ENCODE measurements at regions not wholly inside any gene's neighbourhood (a gene's known extent, or its start where the extent isn't known, plus 50 kb on each side); places are given as distances from the start of the nearest gene placed in this dataset.
A peak's percentile ranks its signal among the peaks of the same experiment; 100 is the strongest.

DNA sequence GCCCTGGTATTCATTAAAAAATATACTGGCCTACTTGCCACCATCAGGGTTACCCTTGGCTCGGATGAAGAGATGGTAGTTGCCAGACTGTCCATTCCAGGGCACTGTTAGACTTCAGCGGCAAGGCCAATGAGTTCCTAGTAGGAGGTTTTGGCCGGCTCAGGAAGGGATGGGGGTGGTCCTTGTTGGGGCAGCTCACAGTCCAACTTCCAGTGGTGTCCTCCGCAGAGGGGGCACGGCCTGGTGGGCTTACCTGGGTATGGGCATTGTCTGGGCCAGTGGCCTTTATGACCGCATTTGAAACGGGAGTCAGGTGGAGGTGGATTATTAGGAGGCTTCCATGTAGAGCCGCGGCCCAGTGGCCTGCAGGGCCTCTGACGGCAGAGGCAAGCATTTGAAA lies 139.1 kb upstream of the ETV3 start:
- Histone ChIP-seq H3K4me2 (ENCODE audit: unreplicated experiment) (no peak overlapping the region), H3K9me3 (ENCODE audit: low read depth) (no peaks in the 10 kb centered on the region), H3K4me1 (ENCODE audit: insufficient read depth) (no peaks in the 10 kb centered on the region), H3K36me3 (ENCODE audit: low read depth) (no peaks in the 10 kb centered on the region), H3F3A (ENCODE audit: insufficient read depth) (no peaks in the 10 kb centered on the region), H3K27ac (no peak overlapping the region), H4K20me1 (ENCODE audit: insufficient read depth) (no peaks in the 10 kb centered on the region), H3K9me2 (ENCODE audit: insufficient read depth) (no peaks in the 10 kb centered on the region), H3K4me3 (no peak overlapping the region), H2AFZ (no peak overlapping the region), H3K27me3 (replicated peaks; ENCODE audit: insufficient read depth) (peaks cover 25% of the 10 kb centered on the region), H3K9ac (no peak overlapping the region), H3K79me2 (ENCODE audit: insufficient read depth) (no peaks in the 10 kb centered on the region)
- no peak for DNase-seq
- TF ChIP-seq EZH2 (IDR thresholded peaks at IDR 0.05; ENCODE audit: insufficient read depth, poor library complexity, severe bottlenecking): no peak
- TF ChIP-seq EZH2phosphoT487 (IDR thresholded peaks at IDR 0.05; ENCODE audit: insufficient read depth, low read depth): no peak
- WGBS, 2 experiments (ENCODE audit: low coverage in 1 of 2, low lambda C conversion rate in 2 of 2, missing lambda C conversion rate in 2 of 2): 48 to 54% methylated on average over 10 of the region's 10 CpGs
- in situ Hi-C loops (cut with MboI): no loop called here

- peaks cover 22% of the 10 kb centered on the region for H3K27me3 ChIP-seq (replicated peaks; ENCODE audit: insufficient read depth)
- peak; percentile 61 for DNase-seq
- H3K36me3 ChIP-seq (ENCODE audit: low read depth): no peaks in the 10 kb centered on the region
- no peaks in the 10 kb centered on the region for H3F3A ChIP-seq (ENCODE audit: insufficient read depth)
- H3K4me3 ChIP-seq: no peak overlapping the region
- no peaks in the 10 kb centered on the region for H4K20me1 ChIP-seq (ENCODE audit: insufficient read depth)
- no peak overlapping the region for H2AFZ ChIP-seq
- no peaks in the 10 kb centered on the region for H3K9me3 ChIP-seq (ENCODE audit: low read depth)
- in situ Hi-C loops (cut with MboI): no loop called here
- H3K9ac ChIP-seq: no peak overlapping the region
- H3K9me2 ChIP-seq (ENCODE audit: insufficient read depth): no peaks in the 10 kb centered on the region
- no peaks in the 10 kb centered on the region for H3K4me1 ChIP-seq (ENCODE audit: insufficient read depth)
- H3K27ac ChIP-seq: no peak overlapping the region
- TF ChIP-seq EZH2 (IDR thresholded peaks at IDR 0.05; ENCODE audit: insufficient read depth, poor library complexity, severe bottlenecking): no peak
- no peak for TF ChIP-seq EZH2phosphoT487 (IDR thresholded peaks at IDR 0.05; ENCODE audit: insufficient read depth, low read depth)
- no peaks in the 10 kb centered on the region for H3K79me2 ChIP-seq (ENCODE audit: insufficient read depth)
- H3K4me2 ChIP-seq (ENCODE audit: unreplicated experiment): no peak overlapping the region
- WGBS, 2 experiments (ENCODE audit: low coverage in 1 of 2, low lambda C conversion rate in 2 of 2, missing lambda C conversion rate in 2 of 2): 34 to 35% methylated on average over 8 of the region's 8 CpGs
Measured at GRCh38 chr1:157274698-157275534, 136.7 kb upstream of the ETV3 start.

DNA sequence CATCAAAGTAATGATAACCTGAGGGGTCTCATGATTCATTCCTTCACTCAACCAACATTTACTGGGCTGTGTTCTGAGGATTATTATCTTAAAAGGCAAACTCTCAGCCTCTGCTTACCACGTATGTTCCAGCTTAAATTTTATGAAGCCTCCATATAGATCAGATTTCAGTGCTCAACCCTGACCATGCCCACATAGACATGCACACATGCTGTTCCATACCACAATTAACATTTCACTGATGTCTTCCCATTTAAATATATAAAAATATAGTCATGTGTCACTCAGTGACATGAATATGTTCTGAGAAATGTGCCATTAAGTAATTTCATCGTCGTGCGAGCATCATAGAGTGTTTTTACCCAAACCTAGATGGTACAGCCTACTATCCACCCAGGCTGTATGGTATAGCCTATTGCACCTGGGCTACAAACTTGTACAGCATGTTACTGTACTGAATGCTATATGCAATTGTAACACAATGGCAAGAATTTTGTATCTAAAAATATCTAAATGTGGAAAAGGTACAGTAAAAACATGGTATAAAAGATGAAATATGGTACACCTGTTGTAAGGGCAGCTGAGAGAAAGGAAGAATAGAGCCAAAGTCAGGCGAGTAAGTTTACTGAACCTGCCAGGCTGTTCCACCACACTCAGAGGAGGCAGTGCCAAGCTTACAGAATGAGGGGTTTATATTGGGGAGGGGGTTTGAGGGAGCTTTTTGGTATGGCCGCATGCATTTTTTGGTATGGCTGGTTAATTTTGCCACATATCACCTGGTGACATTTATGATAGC lies 134.7 kb upstream of the ETV3 start:
- no peak overlapping the region for H3K27ac ChIP-seq
- H3K4me3 ChIP-seq: no peak overlapping the region
- no peaks in the 10 kb centered on the region for H3K9me3 ChIP-seq (ENCODE audit: low read depth)
- WGBS, 2 experiments (ENCODE audit: low coverage in 1 of 2, low lambda C conversion rate in 2 of 2, missing lambda C conversion rate in 2 of 2): 42 to 50% methylated on average over 6 of the region's 6 CpGs
- peaks cover 9% of the 10 kb centered on the region for H3K27me3 ChIP-seq (replicated peaks; ENCODE audit: insufficient read depth)
- H3K9ac ChIP-seq: no peak overlapping the region
- no peaks in the 10 kb centered on the region for H3K36me3 ChIP-seq (ENCODE audit: low read depth)
- H4K20me1 ChIP-seq (ENCODE audit: insufficient read depth): no peaks in the 10 kb centered on the region
- no peaks in the 10 kb centered on the region for H3K9me2 ChIP-seq (ENCODE audit: insufficient read depth)
- H3K4me1 ChIP-seq (ENCODE audit: insufficient read depth): no peaks in the 10 kb centered on the region
- no peak overlapping the region for H3K4me2 ChIP-seq (ENCODE audit: unreplicated experiment)
- no peak for DNase-seq
- H2AFZ ChIP-seq: no peak overlapping the region
- no peaks in the 10 kb centered on the region for H3K79me2 ChIP-seq (ENCODE audit: insufficient read depth)
- in situ Hi-C loops (cut with MboI): no loop called here
- H3F3A ChIP-seq (ENCODE audit: insufficient read depth): no peaks in the 10 kb centered on the region
- TF ChIP-seq EZH2 (IDR thresholded peaks at IDR 0.05; ENCODE audit: insufficient read depth, poor library complexity, severe bottlenecking): no peak
- TF ChIP-seq EZH2phosphoT487 (IDR thresholded peaks at IDR 0.05; ENCODE audit: insufficient read depth, low read depth): no peak

DNA sequence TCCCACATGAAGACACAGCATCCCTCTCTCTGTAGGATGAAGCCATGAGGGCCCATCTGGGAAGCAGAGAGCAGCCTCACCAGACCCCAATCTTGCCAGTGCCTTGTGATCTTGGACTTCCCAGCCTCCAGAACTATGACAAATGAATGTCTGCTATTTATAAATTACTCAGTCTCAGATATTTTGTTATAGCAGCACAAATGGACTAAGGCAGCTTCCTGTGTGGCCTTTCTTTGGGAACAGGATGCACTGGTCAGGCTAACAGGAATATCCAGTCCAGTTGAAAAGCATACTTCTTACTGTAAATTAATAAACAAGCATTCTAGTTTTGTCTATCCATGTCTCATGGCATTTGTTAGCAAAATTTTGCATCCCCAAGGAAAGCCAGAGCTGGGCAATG lies 134.1 kb upstream of the ETV3 start:
- Histone ChIP-seq H2AFZ (no peak overlapping the region), H3K4me2 (ENCODE audit: unreplicated experiment) (no peak overlapping the region), H3K36me3 (ENCODE audit: low read depth) (no peaks in the 10 kb centered on the region), H3K27ac (no peak overlapping the region), H3K9me3 (ENCODE audit: low read depth) (no peaks in the 10 kb centered on the region), H3K4me3 (no peak overlapping the region), H4K20me1 (ENCODE audit: insufficient read depth) (no peaks in the 10 kb centered on the region), H3K4me1 (ENCODE audit: insufficient read depth) (no peaks in the 10 kb centered on the region), H3F3A (ENCODE audit: insufficient read depth) (no peaks in the 10 kb centered on the region), H3K27me3 (replicated peaks; ENCODE audit: insufficient read depth) (peaks cover 5% of the 10 kb centered on the region), H3K79me2 (ENCODE audit: insufficient read depth) (no peaks in the 10 kb centered on the region), H3K9ac (no peak overlapping the region), H3K9me2 (ENCODE audit: insufficient read depth) (no peaks in the 10 kb centered on the region)
- TF ChIP-seq EZH2phosphoT487 (IDR thresholded peaks at IDR 0.05; ENCODE audit: insufficient read depth, low read depth): no peak
- TF ChIP-seq EZH2 (IDR thresholded peaks at IDR 0.05; ENCODE audit: insufficient read depth, poor library complexity, severe bottlenecking): no peak
- in situ Hi-C loops (cut with MboI): no loop called here
- no peak for DNase-seq
